ENCODE measurements at regions not wholly inside any gene's neighbourhood (a gene's known extent, or its start where the extent isn't known, plus 50 kb on each side); places are given as distances from the start of the nearest gene placed in this dataset.

DNA sequence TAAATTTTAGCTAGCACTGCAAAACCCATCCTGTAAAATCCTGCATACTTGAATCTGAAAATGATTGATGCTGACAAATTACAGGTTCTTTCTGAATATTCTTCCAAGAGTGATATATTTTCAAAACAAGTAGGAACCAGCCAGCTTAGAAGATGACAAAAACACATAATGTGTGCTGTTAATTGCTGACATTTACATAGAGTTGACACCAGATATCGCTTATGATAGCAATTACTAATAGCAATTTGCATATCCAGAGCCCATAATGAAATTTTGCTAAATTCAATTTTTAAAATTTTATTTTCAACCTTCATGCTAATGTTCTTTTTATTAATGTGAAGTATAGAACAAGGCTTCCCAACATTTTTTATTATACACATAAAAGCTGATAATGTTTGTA is 284.5 kb downstream of the SEC23A start:
- no peak for TF ChIP-seq ZNF671 (CRISPR knock-in tag; IDR thresholded peaks at IDR 0.05)
- TF ChIP-seq, protein P1, sequence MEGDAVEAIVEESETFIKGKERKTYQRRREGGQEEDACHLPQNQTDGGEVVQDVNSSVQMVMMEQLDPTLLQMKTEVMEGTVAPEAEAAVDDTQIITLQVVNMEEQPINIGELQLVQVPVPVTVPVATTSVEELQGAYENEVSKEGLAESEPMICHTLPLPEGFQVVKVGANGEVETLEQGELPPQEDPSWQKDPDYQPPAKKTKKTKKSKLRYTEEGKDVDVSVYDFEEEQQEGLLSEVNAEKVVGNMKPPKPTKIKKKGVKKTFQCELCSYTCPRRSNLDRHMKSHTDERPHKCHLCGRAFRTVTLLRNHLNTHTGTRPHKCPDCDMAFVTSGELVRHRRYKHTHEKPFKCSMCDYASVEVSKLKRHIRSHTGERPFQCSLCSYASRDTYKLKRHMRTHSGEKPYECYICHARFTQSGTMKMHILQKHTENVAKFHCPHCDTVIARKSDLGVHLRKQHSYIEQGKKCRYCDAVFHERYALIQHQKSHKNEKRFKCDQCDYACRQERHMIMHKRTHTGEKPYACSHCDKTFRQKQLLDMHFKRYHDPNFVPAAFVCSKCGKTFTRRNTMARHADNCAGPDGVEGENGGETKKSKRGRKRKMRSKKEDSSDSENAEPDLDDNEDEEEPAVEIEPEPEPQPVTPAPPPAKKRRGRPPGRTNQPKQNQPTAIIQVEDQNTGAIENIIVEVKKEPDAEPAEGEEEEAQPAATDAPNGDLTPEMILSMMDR (IDR thresholded peaks at IDR 0.05): no peak
- TF ChIP-seq, protein P2, sequence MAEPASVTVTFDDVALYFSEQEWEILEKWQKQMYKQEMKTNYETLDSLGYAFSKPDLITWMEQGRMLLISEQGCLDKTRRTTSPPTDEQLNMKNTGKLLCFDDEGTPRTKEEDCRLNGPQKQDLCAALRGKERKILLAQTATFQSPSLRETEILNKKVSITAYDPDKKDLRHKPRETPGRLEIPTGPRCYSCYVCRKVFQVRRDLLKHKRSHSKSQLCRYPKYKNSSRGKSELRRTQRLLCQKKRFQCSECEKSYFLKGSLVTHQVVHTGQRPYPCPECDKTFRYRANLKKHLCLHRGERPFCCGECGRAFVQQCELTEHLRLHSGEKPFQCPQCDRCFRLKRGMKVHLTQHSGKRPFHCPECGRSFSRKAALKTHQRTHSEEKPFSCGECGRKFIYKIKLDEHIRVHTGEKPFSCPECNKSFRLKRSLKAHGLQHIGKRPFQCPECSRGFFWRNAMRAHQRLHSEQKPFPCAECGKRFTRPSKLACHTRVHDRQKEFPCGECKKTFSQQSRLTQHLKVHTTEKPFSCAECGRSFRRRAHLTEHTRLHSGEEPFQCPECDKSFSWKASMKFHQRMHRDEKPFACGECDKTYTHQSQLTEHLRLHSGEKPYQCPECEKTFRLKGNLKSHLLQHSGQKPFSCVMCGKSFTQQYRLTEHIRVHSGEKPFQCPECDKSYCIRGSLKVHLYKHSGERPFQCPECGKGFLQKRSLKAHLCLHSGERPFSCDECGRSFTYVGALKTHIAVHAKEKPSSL (CRISPR knock-in tag; conservative IDR thresholded peaks at IDR 0.05): no peak
- no peak for TF ChIP-seq GABPB1 (CRISPR knock-in tag; IDR thresholded peaks at IDR 0.05)
- TF ChIP-seq ZNF232 (CRISPR knock-in tag; IDR thresholded peaks at IDR 0.05): no peak
- TF ChIP-seq, protein P3, sequence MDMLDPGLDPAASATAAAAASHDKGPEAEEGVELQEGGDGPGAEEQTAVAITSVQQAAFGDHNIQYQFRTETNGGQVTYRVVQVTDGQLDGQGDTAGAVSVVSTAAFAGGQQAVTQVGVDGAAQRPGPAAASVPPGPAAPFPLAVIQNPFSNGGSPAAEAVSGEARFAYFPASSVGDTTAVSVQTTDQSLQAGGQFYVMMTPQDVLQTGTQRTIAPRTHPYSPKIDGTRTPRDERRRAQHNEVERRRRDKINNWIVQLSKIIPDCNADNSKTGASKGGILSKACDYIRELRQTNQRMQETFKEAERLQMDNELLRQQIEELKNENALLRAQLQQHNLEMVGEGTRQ (CRISPR knock-in tag; IDR thresholded peaks at IDR 0.05): no peak
- TF ChIP-seq KAT7 (CRISPR knock-in tag; IDR thresholded peaks at IDR 0.05; ENCODE audit: borderline replicate concordance): no peak

Data from WTC11 (cell line).